HG03135 (cell line): ENCODE measurements at regions not wholly inside any gene's neighbourhood (a gene's known extent, or its start where the extent isn't known, plus 50 kb on each side); places are given as distances from the start of the nearest gene placed in this dataset.
"Not testable (repeated sequence)": the region's sequence is repeated elsewhere in the genome, so short reads cannot be mapped to it uniquely, and the experiment has no call there.

Source experiments
- ATAC-seq: cut with Tn5 transposase; IDR thresholded peaks from one replicate; pipeline ENCODE4 v1.9.1; 2021; ENCODE audit warnings: mild to moderate bottlenecking, moderate library complexity; ENCODE audit not compliant: unreplicated experiment

DNA sequence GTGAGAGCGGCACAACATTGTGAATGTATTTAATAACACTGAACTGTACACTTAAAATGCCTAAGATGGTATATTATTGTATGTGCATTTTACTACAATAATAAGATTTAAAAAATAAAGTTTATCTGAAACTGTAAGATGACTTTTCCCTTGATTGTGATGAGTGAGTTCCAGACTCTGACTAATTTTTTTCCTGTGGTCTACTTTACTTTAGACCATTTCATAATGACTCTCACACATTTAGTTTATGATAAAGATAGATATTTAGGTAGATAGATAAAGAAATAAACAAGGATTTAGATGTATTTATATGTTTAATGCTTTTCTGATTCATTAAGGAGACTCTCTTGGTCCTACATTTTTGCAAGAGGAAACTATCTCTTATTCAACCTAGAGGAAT is 835.9 kb upstream of the SORCS1 start:
- no peak for ATAC-seq

DNA sequence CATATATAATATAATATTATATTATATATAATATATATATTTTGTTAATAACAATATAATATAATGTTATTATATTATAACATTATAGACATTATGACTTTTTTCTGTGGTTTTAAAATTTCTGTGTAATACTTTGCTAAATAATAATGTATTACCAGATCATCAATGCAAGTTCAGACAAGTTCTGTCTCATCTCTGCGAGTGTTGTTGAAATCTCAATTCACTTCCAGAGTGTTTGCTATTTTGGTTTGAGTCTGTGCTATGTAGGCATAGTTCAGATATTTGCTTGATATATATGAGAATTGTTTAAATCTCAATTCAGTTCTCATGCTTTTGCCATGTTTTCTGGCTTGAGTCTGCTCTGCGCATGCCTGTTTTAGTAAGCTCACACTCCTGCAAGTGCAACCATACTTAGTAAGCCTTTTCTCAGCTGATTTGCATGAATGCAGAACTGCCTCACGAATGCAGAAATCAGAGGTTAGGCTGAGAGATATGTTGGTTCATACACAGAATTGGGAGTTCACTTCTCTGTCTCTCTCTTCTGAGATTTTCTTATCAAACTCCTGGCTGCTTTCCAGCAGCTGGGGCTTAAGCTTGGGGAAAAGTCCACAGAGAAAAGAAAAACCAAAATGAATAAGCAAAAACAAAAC is 830.2 kb upstream of the SORCS1 start:
- ATAC-seq = no peak

DNA sequence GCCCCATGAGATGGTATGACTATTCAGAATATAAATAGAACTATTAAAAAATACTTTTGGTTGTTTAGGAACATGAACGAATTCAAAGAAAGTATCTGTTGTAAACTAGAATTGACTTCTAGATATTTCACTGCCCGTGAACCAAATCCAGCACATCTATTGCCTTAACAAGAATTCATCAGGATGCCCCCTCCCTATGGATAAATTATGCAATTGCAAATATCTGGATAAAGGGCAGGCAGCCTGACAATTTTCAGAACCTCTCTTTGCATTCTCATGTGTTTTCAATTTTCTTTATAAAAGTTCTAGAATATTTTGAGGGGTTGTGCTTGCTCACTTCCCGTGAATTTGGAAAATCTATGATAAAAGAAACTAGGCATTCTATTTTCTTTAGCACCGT is 822.1 kb upstream of the SORCS1 start:
- no peak for ATAC-seq

DNA sequence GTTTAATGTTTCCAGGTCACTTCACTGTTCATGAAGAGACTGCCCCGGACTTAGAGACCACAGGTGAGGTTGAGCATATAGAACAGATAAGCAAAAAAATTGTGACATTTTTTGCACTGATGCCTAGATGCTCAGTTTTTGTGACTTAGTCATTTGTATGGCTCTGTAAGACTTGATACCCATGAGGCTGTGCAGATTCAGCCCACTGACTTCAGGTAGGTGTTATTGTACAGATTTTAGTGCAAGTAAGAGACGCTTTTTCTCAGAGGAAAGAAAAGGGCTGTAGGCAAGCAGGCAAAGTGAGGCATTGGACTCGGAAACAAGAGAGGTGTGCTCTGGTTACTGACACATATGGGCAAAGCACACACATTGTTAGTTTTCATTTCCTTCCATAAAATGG is 820.1 kb upstream of the SORCS1 start:
- ATAC-seq = no peak

DNA sequence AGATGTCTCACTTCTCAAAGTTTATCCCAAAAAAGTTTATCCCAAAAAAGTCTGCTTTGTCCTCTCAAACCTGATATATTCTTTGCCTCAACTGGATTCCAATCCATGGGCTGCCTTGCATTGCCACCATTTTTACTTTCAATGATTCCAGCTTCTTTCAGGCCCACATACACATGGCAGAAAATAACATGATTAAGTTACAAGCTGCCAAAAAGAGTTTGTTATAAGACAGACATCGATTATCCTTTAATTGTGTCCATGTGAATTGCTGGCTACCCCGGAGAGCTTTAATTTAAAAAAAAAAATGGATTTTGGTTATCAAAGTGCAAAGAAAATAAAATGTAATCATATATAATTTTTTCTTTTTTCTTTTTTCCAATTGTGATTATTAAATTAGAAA is 819.6 kb upstream of the SORCS1 start:
- ATAC-seq = no peak

DNA sequence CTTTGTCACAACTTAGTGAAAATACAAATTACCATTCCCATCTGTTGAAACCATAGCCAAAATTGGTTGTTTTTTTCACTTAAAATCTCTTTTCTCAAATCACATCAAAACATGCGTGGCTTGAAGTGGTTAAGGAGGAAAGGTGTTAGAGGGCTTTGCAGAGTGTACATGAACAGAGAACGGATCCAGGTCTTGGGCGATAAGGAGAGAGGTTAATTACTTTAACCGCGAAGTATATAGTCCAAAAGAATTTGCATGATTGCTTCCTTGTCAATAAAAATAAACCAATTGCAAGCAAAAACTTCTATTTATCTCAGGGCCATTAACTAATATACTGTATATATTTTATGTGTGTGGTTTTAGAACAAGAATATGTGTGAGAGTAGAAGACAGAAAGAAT is 813.9 kb upstream of the SORCS1 start:
- ATAC-seq = no peak

DNA sequence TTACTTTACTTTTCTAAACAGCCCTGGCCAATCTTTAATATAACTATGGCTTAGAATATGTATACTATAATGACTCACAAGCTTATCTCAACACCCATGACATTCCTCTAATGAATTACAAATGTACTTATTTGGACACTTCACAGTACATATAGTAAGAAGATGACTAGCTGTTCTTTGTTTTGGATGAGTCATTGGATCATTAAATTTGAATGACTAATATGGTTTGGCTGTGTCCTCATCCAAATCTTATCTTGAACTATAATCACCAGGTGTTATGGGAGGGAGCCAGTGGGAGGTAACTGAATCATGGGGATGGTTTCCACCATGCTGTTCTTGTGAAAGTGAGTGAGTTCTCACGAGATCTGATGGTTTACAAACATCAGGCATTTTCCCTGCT is 807.5 kb upstream of the SORCS1 start:
- no peak for ATAC-seq

DNA sequence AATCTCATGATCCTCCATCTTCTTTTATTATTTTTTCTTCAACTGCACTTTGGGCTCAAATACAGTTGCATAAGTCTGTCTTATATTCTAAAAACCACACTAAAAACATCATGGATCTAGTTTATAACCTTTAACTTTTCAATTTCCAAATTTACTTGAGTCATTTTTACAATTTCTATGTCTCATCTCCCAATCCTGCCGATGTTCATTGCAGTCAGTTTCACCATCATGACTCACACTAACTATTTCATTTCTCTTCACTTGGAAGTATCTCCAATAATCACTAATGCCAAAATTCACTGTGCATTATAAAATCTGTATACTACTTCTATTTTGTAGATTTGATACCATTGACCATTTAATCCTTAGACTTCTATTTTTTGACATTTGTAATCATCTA is 806.9 kb upstream of the SORCS1 start:
- ATAC-seq = no peak

DNA sequence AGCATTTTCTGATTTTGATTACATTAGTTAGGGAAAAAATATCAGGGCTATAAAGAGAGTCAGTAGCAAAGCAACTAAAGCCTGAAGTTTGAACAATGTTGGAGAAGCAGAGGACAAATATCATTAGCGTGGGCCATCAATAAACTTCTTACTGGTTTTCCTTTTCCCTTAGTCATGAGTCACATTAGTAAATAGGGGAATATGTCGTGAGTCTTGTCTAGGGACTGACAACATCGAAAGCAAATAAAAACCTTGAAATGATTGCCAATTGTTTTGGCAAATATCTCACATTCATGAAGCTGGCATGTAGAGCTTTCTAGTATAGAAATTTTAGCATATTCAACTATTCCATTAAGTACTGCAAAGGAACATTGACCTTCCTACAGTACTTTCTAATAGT is 806.0 kb upstream of the SORCS1 start:
- no peak for ATAC-seq

DNA sequence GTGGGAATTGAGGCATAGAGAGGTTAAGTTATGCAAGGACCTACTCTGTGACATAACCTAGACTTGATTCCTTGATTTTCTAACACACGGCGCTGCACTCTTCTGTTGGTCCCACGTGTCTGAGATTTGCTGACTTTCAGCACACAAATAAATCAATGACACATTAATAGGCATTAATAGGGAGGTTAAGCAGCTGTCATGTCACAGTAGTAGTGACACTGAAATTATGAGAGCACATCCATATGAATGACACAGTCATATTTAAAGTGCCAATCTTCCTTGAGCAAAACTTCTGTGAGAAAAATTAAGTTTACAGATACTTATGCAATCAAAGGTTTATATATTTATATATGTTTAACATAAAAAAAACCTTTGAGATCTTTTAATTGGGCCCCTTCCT is 805.4 kb upstream of the SORCS1 start:
- no peak for ATAC-seq

DNA sequence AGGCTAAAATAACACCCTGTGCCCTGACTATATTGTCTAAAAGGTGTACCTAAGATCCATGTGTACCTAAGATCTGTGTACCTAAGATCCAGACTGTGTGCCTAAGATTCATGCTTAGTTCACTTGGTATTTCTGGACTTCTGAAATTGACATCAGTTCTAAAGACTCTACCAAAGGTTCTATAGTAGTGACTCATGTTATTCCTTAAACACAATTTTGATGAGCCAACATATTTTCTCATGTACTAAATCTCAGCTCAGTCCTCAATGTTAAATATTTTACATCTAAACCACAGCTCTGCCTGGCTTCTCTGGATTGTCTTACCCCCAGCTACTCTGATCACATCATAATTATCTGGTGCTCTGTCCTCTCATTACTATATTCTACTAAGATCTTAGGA is 802.3 kb upstream of the SORCS1 start:
- ATAC-seq = no peak

DNA sequence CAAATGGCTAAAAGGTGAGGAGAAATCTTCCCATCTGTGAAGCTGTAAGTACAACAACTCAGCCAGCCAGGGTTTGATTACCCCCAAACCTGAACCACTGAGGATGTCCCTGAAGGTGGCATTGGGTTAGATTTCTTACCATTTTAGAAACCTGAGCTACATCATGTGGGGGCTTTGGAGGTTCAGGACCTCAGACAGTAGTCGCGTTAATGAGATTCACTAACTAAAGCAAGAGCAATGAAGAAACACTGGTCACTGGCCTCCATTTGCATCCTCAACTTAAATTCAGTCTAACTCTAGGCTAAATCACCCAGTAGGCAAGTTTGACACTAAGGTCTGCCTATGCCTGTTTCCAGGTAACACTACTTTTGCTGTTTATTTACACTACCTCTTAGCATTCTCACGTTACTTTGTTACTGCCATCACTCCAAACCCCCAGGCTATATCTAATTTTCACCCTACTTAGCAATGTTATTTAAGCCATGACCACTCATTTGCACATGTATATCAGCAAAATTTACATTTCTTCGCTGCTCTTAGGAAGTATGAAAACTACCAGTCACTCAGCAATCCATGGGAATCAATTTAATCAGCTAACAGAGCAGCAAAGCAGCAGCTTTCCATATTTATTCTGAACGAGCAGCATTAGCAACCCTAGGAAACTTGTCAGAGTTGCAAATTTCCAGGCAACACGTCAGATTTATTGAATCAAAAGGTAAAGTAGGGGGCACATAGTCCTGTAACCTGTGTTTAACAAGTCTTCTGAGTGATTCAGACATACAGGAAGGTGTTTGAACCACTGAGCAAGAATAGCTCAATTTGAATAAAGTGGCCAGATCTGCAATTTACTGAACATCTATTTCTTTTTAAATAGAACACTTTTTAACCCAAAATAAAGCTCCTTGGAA is 788.4 kb upstream of the SORCS1 start:
- no peak for ATAC-seq

DNA sequence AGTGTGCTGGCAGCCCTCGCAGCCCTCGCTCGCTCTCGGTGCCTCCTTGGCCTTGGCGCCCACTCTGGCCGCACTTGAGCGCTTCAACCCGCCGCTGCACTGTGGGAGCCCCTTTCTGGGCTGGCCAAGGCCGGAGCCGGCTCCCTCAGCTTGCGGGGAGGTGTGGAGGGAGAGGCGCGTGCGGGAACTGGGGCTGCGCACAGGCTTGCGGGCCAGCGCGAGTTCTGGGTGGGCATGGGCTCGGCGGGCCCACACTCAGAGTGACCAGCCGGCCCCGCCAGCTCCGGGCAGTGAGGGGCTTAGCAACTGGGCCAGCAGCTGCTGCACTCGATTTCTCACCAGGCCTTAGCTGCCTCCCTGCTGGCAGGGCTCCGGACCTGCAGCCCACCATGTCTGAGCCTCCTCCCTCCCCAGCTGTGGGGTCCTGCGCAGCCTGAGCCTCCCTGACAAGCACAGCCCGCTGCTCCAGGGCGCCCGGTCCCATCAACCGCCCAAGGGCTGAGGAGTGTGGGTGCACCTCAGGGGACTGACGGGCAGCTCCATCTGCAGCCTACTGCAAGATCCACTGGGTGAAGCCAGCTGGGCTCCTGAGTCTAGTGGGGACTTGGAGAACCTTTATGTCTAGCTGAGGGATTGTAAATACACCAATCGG is 786.0 kb upstream of the SORCS1 start:
- not testable (repeated sequence) for ATAC-seq

DNA sequence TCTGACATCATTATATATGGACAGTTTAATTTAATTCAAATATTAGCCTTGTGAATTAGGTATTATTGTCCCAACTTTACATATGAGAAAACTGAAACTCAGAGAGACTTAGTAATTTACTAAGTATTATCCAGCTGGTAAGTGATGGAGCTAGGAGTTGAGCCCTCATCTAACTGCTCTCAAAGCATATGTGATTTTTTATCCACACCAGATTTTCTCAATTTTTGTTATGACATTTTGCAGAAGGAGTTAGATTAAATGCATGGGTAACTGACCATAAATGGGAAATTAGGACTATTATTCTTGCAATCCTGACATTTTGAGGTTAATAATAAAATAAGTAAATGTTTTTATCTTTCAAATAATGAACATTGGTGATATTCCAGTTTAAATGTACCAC is 778.3 kb upstream of the SORCS1 start:
- ATAC-seq = no peak

DNA sequence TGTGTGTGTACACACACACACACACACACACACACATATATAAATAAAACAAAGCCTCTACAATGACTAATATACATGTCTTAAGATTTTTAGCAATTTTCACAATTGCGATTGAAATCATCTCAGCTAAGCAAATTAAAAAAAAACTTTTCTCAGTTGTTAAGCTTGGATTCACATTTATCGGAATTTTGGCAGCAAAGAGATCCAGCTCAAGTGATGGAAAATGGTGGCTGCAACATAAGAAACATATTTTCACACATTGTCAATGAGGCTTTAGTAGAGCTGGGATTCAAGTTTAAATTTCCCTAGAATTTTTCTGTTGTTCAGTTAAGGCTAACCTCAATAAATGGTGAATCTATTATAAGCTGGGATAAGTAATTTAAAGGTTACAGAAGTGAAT is 768.6 kb upstream of the SORCS1 start:
- no peak for ATAC-seq

DNA sequence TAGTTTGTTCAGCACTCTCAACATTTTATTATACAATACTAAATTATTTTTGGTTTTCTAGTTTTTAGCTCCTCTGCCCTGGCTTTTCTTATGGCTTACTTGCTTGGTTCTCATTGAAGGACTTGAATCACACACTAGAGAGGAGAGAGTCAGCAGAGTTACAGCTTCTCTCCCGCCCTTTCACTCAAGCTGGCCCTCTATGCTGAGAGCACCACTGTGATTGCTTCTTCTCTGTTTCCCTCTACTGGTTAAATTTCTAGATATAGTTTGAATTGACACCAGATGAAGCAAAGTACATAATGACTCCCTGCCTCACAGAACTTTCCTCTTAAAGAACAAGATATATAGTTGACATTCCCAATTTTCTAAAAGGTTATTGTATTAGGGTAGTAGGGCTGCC is 767.3 kb upstream of the SORCS1 start:
- no peak for ATAC-seq

DNA sequence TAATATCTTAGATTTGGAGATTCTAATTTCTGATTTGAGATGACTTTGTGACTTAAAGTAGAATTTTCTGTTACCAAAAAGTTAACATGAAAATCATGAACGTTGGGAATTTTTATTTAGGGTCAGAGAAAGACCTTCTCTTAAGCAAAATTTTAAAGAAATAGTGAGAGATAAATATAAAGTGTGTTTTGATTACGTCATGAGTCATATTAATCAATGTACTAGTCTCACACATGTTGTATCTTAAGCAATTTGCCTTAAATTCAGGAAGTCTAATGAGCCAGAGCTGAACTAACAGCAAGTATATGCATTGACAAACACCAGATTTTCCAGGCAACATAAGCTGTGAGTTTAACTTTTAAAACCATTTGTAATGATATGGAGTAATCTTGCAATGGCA is 765.5 kb upstream of the SORCS1 start:
- ATAC-seq = no peak

DNA sequence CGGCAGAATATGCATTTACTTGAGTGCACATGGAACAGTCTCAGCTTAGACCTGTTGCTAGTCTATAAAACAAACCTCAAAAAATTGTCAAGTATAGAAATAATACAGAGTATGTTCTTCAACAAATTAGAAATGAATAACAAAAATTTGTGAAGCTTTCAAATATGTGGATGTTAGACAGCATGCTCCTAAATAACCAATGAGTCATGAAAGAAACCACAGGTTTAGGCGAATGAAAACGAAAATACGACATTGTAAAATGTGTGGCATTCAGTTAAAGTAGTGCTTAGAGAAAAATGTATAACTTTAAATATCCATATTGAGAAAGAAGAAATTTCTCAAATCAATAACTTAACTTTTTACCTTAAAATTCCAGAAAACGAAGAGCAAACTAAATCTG is 760.0 kb upstream of the SORCS1 start:
- ATAC-seq = no peak

DNA sequence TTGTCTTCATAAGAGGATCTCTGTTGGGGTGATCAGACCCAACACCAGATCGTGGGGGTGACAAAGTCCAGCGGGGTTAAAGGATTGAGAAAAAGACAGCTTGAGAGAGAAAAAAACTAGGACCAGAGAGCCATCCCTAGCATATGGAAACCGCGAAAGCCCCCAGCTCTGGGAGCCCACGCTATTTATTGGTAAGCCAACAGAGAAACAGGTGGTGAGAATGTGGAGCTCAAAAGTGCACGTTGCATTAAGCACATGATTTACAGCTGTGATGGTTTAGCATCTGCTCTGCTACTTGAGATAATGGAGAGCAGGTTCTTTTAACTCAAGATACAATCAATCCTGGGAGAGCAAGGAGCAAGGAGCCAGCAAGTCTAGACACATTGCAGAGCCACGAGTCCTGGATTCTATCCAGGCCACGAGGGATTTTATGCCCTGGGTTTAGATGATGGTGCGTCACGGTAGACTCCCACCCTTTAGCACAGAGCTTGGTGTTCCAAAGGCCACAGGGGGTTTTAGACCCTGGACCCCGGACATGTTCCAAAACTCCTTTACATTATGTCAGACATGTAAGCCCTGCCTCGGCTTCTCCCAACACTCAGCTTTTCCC is 755.2 kb upstream of the SORCS1 start:
- no peak for ATAC-seq

DNA sequence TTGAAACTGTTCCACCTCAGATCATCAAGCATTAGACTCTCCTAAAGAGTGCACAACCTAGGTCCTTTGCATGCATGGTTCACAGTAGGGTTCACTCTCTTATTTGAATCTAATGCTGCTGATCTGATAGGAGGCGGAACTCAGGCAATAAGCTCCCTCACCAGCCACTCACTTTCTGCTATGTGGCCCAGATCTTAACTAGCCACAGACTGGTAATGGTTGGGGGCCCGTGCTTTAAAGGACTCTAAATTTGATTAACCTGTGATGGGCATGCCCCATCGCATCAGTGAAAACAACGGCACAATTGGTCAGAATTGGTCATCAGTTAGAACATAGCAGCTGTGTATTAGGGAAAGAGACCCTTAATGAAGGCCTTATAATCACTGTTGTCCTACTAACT is 753.7 kb upstream of the SORCS1 start:
- no peak for ATAC-seq

DNA sequence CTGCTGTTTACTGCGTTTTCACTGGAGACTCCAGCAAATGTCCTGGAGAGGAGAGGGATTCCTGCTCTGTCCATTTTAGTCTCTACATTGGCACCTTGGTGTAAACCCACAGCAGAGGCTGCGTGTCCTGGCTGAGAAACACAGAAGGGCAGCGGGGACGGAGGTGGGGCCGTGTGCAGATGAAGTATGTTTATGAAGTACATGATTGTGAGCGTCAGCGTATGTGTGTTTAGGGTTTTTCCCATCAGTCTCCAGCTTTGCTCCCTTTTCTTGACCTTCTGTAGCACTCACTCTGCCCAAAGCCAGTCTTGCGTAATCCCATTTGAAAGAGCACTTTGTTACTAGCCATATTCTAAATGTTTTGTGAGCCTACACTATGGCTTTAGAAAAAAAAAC is 750.7 kb upstream of the SORCS1 start:
- no peak for ATAC-seq
